Erythroblast (primary cell): ENCODE measurements at regions not wholly inside any gene's neighbourhood (a gene's known extent, or its start where the extent isn't known, plus 50 kb on each side); places are given as distances from the start of the nearest gene placed in this dataset.

ENCODE experiments used
- GATA1 ChIP-seq: IDR thresholded peaks from 2 replicates; pipeline ENCODE4 v1.6.1; 2011; ENCODE audit warnings: low read depth, mild to moderate bottlenecking, control low read depth, low read length, moderate library complexity
- POLR2A ChIP-seq: IDR thresholded peaks from 2 replicates; pipeline ENCODE4 v1.6.1; 2011; ENCODE audit warnings: mild to moderate bottlenecking, low read length

GRCh38 chr4:162237676-162238075 is 73.9 kb upstream of the FSTL5 start:
- TF ChIP-seq POLR2A (no peak), GATA1 (no peak)
